OCI-LY7 (cell line): ENCODE measurements at regions not wholly inside any gene's neighbourhood (a gene's known extent, or its start where the extent isn't known, plus 50 kb on each side); places are given as distances from the start of the nearest gene placed in this dataset.

Experiments
- BruUV-seq: library from RNA; stranded (reverse); fragments of 400-500 nt; replicated peaks from 2 replicates; lab custom pipeline; 2021; lab: Mats Ljungman, UMichigan
- CTCF ChIA-PET: fragments of 300-600 bp; sonication (Branson Sonifier 250); formaldehyde crosslinking; loops from one replicate; lab custom pipeline; 2022; ENCODE audit warnings: antibody characterized with exemption; ENCODE audit not compliant: unreplicated experiment; lab: Charles Lee
- POLR2A ChIA-PET: fragments of 300-600 bp; sonication (Branson Sonifier 250); formaldehyde crosslinking; loops from one replicate; lab custom pipeline; 2022; ENCODE audit warnings: antibody characterized with exemption; lab: Charles Lee
- DNase-seq: peaks from one replicate; pipeline ENCODE4 v3.0.0-alpha.2; 2015; ENCODE audit warnings: low spot score
- H2AFZ ChIP-seq: fragments of 200-600 bp; sonication (generic), shearing (Covaris generic); 2 replicates; pipeline ENCODE4 v1.6.1; 2014; ENCODE audit warnings: mild to moderate bottlenecking, antibody characterized with exemption, low read length, moderate library complexity
- H3K27ac ChIP-seq: fragments of 200-600 bp; sonication (generic); 2 replicates; pipeline ENCODE4 v1.5.1; 2014; ENCODE audit warnings: mixed run types, low read depth, mild to moderate bottlenecking, moderate library complexity, low read length, inconsistent platforms; ENCODE audit not compliant: poor library complexity, severe bottlenecking
- H3K36me3 ChIP-seq: fragments of 200-600 bp; sonication (generic); 2 replicates; pipeline ENCODE4 v1.6.1; 2014; ENCODE audit warnings: mild to moderate bottlenecking, antibody characterized with exemption, low read length, moderate library complexity, mixed read lengths; ENCODE audit not compliant: insufficient read depth
- H3K4me1 ChIP-seq: fragments of 200-600 bp; sonication (generic); 2 replicates; pipeline ENCODE4 v1.5.1; 2014; ENCODE audit warnings: mild to moderate bottlenecking, low read length; ENCODE audit not compliant: insufficient read depth, poor library complexity, severe bottlenecking
- H3K4me2 ChIP-seq: fragments of 200-600 bp; sonication (generic); 2 replicates; pipeline ENCODE4 v1.6.1; 2014; ENCODE audit warnings: mild to moderate bottlenecking, low read length
- H3K4me3 ChIP-seq: fragments of 200-600 bp; sonication (generic); 2 replicates; pipeline ENCODE4 v1.5.1; 2014; ENCODE audit warnings: mild to moderate bottlenecking, low read depth, low read length; ENCODE audit not compliant: poor library complexity, severe bottlenecking
- H3K79me2 ChIP-seq: fragments of 200-600 bp; sonication (generic); 2 replicates; pipeline ENCODE4 v1.6.1; 2016; ENCODE audit warnings: low read depth, mild to moderate bottlenecking, low read length, moderate library complexity, mixed read lengths; ENCODE audit not compliant: insufficient read depth
- H3K9me2 ChIP-seq: fragments of 200-600 bp; sonication (generic); 2 replicates; pipeline ENCODE4 v1.6.1; 2016; ENCODE audit warnings: mild to moderate bottlenecking, low read length, mixed read lengths; ENCODE audit not compliant: insufficient read depth
- H3K9me3 ChIP-seq: fragments of 200-600 bp; sonication (generic); 2 replicates; pipeline ENCODE4 v1.6.1; 2014; ENCODE audit warnings: mild to moderate bottlenecking, mixed run types, low read length, mixed read lengths
- H4K20me1 ChIP-seq: fragments of 200-600 bp; sonication (generic); 2 replicates; pipeline ENCODE4 v1.6.1; 2014; ENCODE audit warnings: mild to moderate bottlenecking, antibody characterized with exemption, low read length, moderate library complexity, mixed read lengths; ENCODE audit not compliant: insufficient read depth
- EZH2phosphoT487 ChIP-seq: fragments of 200-600 bp; sonication (generic); IDR thresholded peaks from 2 replicates; pipeline ENCODE4 v1.6.1; 2018; ENCODE audit warnings: low read depth, borderline replicate concordance, mild to moderate bottlenecking, mixed run types, antibody characterized with exemption, low read length, moderate library complexity, mixed read lengths
- intact Hi-C: fragments of 100-400 bp; cut with micrococcal nuclease; formaldehyde crosslinking; loops from one replicate; pipeline ENCODE4 v1.10.0; 2022; ENCODE audit not compliant: unreplicated experiment
- TF ChIP-seq, protein P1 (sequence below): fragments of 200-600 bp; sonication (generic); conservative IDR thresholded peaks from 2 replicates; pipeline ENCODE4 v1.5.1; 2014; ENCODE audit warnings: mild to moderate bottlenecking, antibody characterized with exemption, low read length, moderate library complexity, mixed read lengths

- Histone ChIP-seq H3K9me2 (no peaks in the 10 kb centered on the region), H2AFZ (no peak overlapping the region), H3K4me1 (no peaks in the 10 kb centered on the region), H3K27ac (no peak overlapping the region), H4K20me1 (no peaks in the 10 kb centered on the region), H3K9me3 (no peaks in the 10 kb centered on the region), H3K36me3 (no peaks in the 10 kb centered on the region), H3K79me2 (no peaks in the 10 kb centered on the region), H3K4me2 (no peak overlapping the region), H3K4me3 (no peak overlapping the region)
- intact Hi-C loops, result no loop called here
- DNase-seq, result no peak
- BruUV-seq, result no TSS peak
- TF ChIP-seq EZH2phosphoT487, result no peak
- TF ChIP-seq, protein P1, sequence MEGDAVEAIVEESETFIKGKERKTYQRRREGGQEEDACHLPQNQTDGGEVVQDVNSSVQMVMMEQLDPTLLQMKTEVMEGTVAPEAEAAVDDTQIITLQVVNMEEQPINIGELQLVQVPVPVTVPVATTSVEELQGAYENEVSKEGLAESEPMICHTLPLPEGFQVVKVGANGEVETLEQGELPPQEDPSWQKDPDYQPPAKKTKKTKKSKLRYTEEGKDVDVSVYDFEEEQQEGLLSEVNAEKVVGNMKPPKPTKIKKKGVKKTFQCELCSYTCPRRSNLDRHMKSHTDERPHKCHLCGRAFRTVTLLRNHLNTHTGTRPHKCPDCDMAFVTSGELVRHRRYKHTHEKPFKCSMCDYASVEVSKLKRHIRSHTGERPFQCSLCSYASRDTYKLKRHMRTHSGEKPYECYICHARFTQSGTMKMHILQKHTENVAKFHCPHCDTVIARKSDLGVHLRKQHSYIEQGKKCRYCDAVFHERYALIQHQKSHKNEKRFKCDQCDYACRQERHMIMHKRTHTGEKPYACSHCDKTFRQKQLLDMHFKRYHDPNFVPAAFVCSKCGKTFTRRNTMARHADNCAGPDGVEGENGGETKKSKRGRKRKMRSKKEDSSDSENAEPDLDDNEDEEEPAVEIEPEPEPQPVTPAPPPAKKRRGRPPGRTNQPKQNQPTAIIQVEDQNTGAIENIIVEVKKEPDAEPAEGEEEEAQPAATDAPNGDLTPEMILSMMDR, result no peak
- POLR2A ChIA-PET, result no interaction called here
- CTCF ChIA-PET, result no interaction called here
Measured at GRCh38 chr6:147999001-147999540, 343.6 kb upstream of the SASH1 start.

DNA sequence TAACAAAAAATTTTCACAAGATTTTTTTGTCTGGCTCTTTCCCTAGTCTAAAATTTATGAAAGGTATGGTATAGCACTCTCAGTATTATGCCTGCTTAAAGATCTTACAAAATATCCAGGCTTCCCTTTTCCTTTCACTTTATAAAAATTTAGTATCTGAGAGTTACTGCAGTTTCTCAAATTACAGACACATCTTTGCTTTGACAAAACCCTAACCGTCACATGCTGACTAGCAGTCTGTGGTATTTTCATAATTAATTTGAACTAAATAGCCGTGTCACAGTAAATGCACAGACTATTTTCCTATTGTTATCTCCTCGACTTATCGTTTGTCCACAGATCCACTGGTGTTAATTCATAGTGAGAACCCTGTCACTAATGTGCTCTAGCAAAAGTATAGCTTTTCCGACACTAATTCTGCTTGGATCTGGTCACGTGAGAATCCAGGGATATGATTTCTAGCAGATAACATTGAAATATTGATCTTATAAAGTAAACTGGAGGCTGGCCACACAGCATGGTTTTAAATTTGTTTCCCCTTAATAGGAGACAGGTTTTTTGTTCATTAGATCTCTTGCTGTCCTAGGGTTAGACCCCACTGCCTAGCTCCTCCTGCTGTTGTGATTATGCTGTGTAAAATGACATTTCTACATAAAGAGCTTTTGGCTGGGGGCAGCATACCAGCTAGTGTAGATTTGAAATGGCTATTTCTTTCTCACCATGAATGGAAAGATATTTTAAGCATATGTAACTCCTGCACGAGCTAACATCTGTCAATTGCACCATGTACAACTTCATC lies 340.6 kb upstream of the SASH1 start:
- Histone ChIP-seq H3K27ac (no peak overlapping the region), H3K79me2 (no peaks in the 10 kb centered on the region), H3K9me3 (no peaks in the 10 kb centered on the region), H3K36me3 (no peaks in the 10 kb centered on the region), H3K4me3 (no peak overlapping the region), H3K4me2 (no peak overlapping the region), H2AFZ (no peak overlapping the region), H4K20me1 (no peaks in the 10 kb centered on the region), H3K4me1 (no peaks in the 10 kb centered on the region), H3K9me2 (no peaks in the 10 kb centered on the region)
- no TSS peak for BruUV-seq
- intact Hi-C loops, result no loop called here
- TF ChIP-seq, protein P1, result no peak
- TF ChIP-seq EZH2phosphoT487, result no peak
- CTCF ChIA-PET, result no interaction called here
- DNase-seq, result no peak
- POLR2A ChIA-PET, result no interaction called here

DNA sequence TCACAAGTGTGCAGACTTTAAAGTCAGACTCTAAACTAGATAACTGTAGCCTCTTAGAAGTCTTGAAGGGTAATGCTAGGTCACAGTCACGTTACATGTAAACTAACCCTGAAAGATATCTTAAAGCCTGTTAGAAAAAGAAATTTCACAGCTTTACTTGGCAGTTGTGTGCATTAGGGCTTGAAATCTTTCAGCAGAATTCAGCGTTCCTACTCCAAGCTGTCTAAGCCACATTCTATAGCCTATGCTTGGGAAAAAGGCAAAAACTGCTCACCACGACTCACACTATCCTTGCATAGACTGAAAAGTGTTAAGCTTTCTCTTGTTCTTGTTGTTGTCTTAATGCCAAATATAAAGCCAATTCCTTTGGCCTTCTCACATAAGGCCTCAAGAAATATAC lies 338.0 kb upstream of the SASH1 start:
- intact Hi-C loops, result no loop called here
- TF ChIP-seq, protein P1, result no peak
- TF ChIP-seq EZH2phosphoT487, result no peak
- no peaks in the 10 kb centered on the region for H3K9me2 ChIP-seq
- no peak overlapping the region for H3K27ac ChIP-seq
- no peaks in the 10 kb centered on the region for H4K20me1 ChIP-seq
- no peak overlapping the region for H3K4me3 ChIP-seq
- no peaks in the 10 kb centered on the region for H3K36me3 ChIP-seq
- no peaks in the 10 kb centered on the region for H3K79me2 ChIP-seq
- no peak for DNase-seq
- H3K4me1 ChIP-seq, result no peaks in the 10 kb centered on the region
- H3K9me3 ChIP-seq, result no peaks in the 10 kb centered on the region
- H2AFZ ChIP-seq, result no peak overlapping the region
- CTCF ChIA-PET, result no interaction called here
- POLR2A ChIA-PET, result no interaction called here
- H3K4me2 ChIP-seq, result no peak overlapping the region
- BruUV-seq, result no TSS peak
